Hepatocyte (in vitro differentiated cells): ENCODE measurements at regions not wholly inside any gene's neighbourhood (a gene's known extent, or its start where the extent isn't known, plus 50 kb on each side); places are given as distances from the start of the nearest gene placed in this dataset.

Experiments
- DNase-seq: peaks from one replicate; pipeline ENCODE4 v3.0.0-alpha.2; 2016; ENCODE audit warnings: low spot score
- H2AFZ ChIP-seq: fragments of 200-600 bp; sonication (generic); 2 replicates; pipeline ENCODE4 v1.6.0; 2016; ENCODE audit warnings: antibody characterized with exemption, mild to moderate bottlenecking
- H3K27ac ChIP-seq: fragments of 200-600 bp; sonication (generic); 2 replicates; pipeline ENCODE4 v1.5.1; 2016; ENCODE audit warnings: mild to moderate bottlenecking
- H3K27me3 ChIP-seq: fragments of 200-600 bp; sonication (generic); 2 replicates; pipeline ENCODE4 v1.6.1; 2016
- H3K36me3 ChIP-seq: fragments of 200-600 bp; sonication (generic); replicated peaks from 2 replicates; pipeline ENCODE4 v1.5.1; 2016; ENCODE audit warnings: low read depth; ENCODE audit not compliant: insufficient read depth
- H3K4me1 ChIP-seq: fragments of 200-600 bp; sonication (generic); 2 replicates; pipeline ENCODE4 v1.5.1; 2016; ENCODE audit warnings: mild to moderate bottlenecking, moderate library complexity; ENCODE audit not compliant: insufficient read depth
- H3K4me2 ChIP-seq: fragments of 200-600 bp; sonication (generic); 2 replicates; pipeline ENCODE4 v1.6.0; 2016
- H3K4me3 ChIP-seq: fragments of 200-600 bp; sonication (generic); 2 replicates; pipeline ENCODE4 v1.5.1; 2016; ENCODE audit warnings: mild to moderate bottlenecking
- H3K79me2 ChIP-seq: fragments of 200-600 bp; sonication (generic); 2 replicates; pipeline ENCODE4 v1.6.0; 2017; ENCODE audit warnings: mild to moderate bottlenecking
- H3K9me2 ChIP-seq: fragments of 200-600 bp; sonication (generic); replicated peaks from 2 replicates; pipeline ENCODE4 v1.6.0; 2017; ENCODE audit warnings: mild to moderate bottlenecking; ENCODE audit not compliant: insufficient read depth
- H3K9me3 ChIP-seq: fragments of 200-600 bp; sonication (generic); 2 replicates; pipeline ENCODE4 v1.5.1; 2016; ENCODE audit warnings: low read depth, mild to moderate bottlenecking
- H4K20me1 ChIP-seq: fragments of 200-600 bp; sonication (generic); 2 replicates; pipeline ENCODE4 v1.6.0; 2016; ENCODE audit warnings: mild to moderate bottlenecking; ENCODE audit not compliant: insufficient read depth, poor library complexity, severe bottlenecking
- CTCF ChIP-seq: fragments of 200-600 bp; sonication (generic); IDR thresholded peaks from 2 replicates; pipeline ENCODE4 v1.5.1; 2016; ENCODE audit warnings: antibody characterized with exemption, mild to moderate bottlenecking; ENCODE audit not compliant: poor library complexity
- EZH2 ChIP-seq: fragments of 200-600 bp; sonication (generic); IDR thresholded peaks from 2 replicates; pipeline ENCODE4 v1.6.1; 2016; ENCODE audit warnings: antibody characterized with exemption, mild to moderate bottlenecking, borderline replicate concordance
- EZH2phosphoT487 ChIP-seq: fragments of 200-600 bp; sonication (generic); IDR thresholded peaks from one replicate; pipeline ENCODE4 v1.6.1; 2018; ENCODE audit warnings: antibody characterized with exemption, mild to moderate bottlenecking, low read depth, moderate library complexity; ENCODE audit not compliant: unreplicated experiment, severe bottlenecking
- WGBS: methylation state at CpG from one replicate; pipeline ENCODE4 v1.1.6; 2016; ENCODE audit warnings: low lambda C conversion rate; ENCODE audit errors: missing lambda C conversion rate; 5-methylcytosine and 5-hydroxymethylcytosine counted together

- Histone ChIP-seq H3K9me3 (no peaks in the 10 kb centered on the region), H3K36me3 (no peaks in the 10 kb centered on the region), H3K9me2 (peaks cover 3% of the 10 kb centered on the region), H3K4me1 (no peaks in the 10 kb centered on the region), H3K4me2 (no peak overlapping the region), H3K79me2 (no peaks in the 10 kb centered on the region), H3K27ac (no peak overlapping the region), H3K27me3 (no peaks in the 10 kb centered on the region), H2AFZ (no peak overlapping the region), H3K4me3 (no peak overlapping the region), H4K20me1 (no peaks in the 10 kb centered on the region)
- no peak for DNase-seq
- 93% methylated on average over 6 of the region's 6 CpGs for WGBS
- no peak for TF ChIP-seq CTCF
- TF ChIP-seq EZH2phosphoT487, result no peak
- TF ChIP-seq EZH2, result no peak
Observed at GRCh38 chr2:144201126-144201525, 318.8 kb downstream of the ZEB2 start.

- WGBS, result 84% methylated on average over 3 of the region's 3 CpGs
Observed at GRCh38 chr2:144198116-144198515, 321.8 kb downstream of the ZEB2 start.

GRCh38 chr2:144194326-144195071 is 325.4 kb downstream of the ZEB2 start:
- Histone ChIP-seq H3K4me1 (no peaks in the 10 kb centered on the region), H3K9me3 (no peaks in the 10 kb centered on the region), H2AFZ (no peak overlapping the region), H3K9me2 (peaks cover 3% of the 10 kb centered on the region), H3K4me2 (no peak overlapping the region), H3K79me2 (no peaks in the 10 kb centered on the region), H3K36me3 (no peaks in the 10 kb centered on the region), H3K27me3 (no peaks in the 10 kb centered on the region), H3K27ac (no peak overlapping the region), H4K20me1 (no peaks in the 10 kb centered on the region), H3K4me3 (no peak overlapping the region)
- no peak for DNase-seq
- TF ChIP-seq EZH2phosphoT487 (no peak), EZH2 (no peak), CTCF (no peak)
- 94% methylated on average over 5 of the region's 5 CpGs for WGBS

More at GRCh38 chr2:144198116-144198515, 321.8 kb downstream of the ZEB2 start:
- DNase-seq, result peak; percentile 29
- peaks cover 3% of the 10 kb centered on the region for H3K9me2 ChIP-seq
- H3K27me3 ChIP-seq, result no peaks in the 10 kb centered on the region
- TF ChIP-seq EZH2, result no peak
- no peak for TF ChIP-seq CTCF
- TF ChIP-seq EZH2phosphoT487, result no peak
- H3K9me3 ChIP-seq, result no peaks in the 10 kb centered on the region
- no peaks in the 10 kb centered on the region for H4K20me1 ChIP-seq
- H3K36me3 ChIP-seq, result no peaks in the 10 kb centered on the region
- no peaks in the 10 kb centered on the region for H3K4me1 ChIP-seq
- no peaks in the 10 kb centered on the region for H3K79me2 ChIP-seq
- no peak overlapping the region for H3K4me2 ChIP-seq
- H2AFZ ChIP-seq, result no peak overlapping the region
- no peak overlapping the region for H3K27ac ChIP-seq
- no peak overlapping the region for H3K4me3 ChIP-seq
